ENCODE measurements at regions not wholly inside any gene's neighbourhood (a gene's known extent, or its start where the extent isn't known, plus 50 kb on each side); places are given as distances from the start of the nearest gene placed in this dataset.

DNA sequence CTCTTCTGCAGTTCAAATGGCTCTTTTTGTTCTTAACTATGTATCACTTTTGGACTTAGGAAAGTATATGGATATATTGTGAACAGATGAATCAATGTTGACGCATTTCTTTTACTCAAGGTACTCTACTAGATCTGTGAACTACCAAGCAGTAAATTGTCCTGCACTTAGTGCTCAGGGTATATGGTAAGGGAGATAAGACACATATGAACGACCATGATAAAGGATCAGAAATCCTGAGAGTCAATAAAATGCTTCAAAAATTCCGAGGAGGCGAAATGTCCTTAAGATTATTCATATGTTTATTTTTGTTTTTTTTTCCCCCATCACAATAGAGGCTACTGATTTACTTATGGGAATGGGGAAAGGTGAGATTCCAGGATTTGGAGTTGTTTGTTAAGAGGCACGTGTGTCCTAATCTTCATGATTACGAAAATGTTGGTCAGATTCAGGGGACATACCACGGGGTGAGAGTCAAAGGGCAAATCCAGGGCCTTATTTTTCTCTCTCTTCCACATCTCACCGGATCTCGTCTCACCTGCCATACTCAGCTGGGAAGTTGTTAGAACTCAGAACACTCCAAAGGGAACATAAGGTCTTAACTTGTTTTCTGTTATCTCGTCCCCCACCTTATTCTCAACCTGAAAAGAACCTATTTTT, 475.1 kb upstream of the TBL1XR1 start:
- DNase-seq, result no peak
- no peak overlapping the region for H3K4me3 ChIP-seq (ENCODE audit: low read depth, low read length)
- peaks cover 4% of the 10 kb centered on the region; the same call in 1 of the 2 replicates for H3K4me1 ChIP-seq
- H3K27me3 ChIP-seq, result no peaks in the 10 kb centered on the region
- TF ChIP-seq, protein P1, sequence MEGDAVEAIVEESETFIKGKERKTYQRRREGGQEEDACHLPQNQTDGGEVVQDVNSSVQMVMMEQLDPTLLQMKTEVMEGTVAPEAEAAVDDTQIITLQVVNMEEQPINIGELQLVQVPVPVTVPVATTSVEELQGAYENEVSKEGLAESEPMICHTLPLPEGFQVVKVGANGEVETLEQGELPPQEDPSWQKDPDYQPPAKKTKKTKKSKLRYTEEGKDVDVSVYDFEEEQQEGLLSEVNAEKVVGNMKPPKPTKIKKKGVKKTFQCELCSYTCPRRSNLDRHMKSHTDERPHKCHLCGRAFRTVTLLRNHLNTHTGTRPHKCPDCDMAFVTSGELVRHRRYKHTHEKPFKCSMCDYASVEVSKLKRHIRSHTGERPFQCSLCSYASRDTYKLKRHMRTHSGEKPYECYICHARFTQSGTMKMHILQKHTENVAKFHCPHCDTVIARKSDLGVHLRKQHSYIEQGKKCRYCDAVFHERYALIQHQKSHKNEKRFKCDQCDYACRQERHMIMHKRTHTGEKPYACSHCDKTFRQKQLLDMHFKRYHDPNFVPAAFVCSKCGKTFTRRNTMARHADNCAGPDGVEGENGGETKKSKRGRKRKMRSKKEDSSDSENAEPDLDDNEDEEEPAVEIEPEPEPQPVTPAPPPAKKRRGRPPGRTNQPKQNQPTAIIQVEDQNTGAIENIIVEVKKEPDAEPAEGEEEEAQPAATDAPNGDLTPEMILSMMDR (IDR thresholded peaks at IDR 0.05; ENCODE audit: low read depth, low read length), result no peak
- no peaks in the 10 kb centered on the region for H3K36me3 ChIP-seq
- no peaks in the 10 kb centered on the region for H3K9me3 ChIP-seq

DNA sequence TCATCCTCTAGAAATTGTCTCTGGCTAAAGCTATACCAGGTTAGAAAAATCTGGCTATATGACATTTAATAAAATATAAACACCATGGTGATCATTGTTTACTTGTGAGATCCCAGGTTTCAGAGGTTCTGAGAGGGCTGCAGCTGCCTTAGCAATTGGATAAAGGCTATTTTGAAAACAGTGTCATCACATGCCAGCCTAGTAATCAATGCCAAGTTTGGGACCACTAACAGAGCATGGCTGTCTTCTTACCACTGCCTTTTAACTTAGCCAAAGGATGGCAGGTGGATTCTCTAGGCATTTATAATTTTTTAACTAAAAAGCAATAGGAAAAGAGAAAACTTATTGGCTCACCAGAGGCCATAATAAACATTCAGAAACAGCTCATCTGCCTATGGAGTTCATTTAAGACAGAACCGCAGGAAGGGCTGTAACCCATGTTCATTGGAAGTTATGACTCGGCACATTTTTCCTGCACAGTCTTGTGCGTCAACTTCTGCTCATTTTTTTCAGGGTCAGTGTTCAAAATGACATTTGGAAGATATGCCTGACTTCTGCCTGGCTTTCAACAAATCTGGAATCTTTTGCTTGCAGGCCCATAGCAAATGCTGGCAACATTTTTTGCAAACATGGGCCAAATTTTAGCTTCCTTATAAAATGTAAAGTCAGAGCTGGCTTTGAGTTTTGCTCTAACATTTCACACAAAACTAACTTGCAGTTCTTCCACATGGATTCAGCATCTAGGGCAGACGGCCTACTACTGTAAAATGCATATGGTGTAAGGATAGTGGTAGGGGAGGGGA, 476.0 kb upstream of the TBL1XR1 start:
- Histone ChIP-seq H3K4me1 (peaks cover 4% of the 10 kb centered on the region; the same call in 1 of the 2 replicates), H3K4me3 (ENCODE audit: low read depth, low read length) (no peak overlapping the region), H3K9me3 (no peaks in the 10 kb centered on the region), H3K36me3 (no peaks in the 10 kb centered on the region), H3K27me3 (no peaks in the 10 kb centered on the region)
- TF ChIP-seq, protein P1 (IDR thresholded peaks at IDR 0.05; ENCODE audit: low read depth, low read length), result no peak
- no peak for DNase-seq

DNA sequence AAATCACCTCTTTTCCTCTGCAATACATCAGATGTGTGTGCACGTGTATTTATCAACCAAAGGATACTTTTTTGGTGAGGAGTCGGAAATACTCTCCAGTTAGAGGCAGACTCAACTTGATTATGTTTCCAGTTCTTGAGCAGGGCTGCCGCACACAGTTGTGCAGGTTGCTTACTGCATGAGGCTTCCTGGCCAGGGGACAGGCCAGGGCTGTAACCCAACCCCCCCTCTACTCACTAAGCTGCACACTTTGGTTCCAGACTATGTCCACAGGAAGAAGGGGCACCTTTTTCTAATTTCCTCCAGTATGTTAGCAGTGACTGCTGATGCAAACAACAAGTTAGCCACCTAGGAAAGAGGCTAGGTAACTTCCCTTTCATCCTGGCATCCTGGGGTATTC, 476.9 kb upstream of the TBL1XR1 start:
- TF ChIP-seq, protein P1 (IDR thresholded peaks at IDR 0.05; ENCODE audit: low read depth, low read length), result no peak
- peaks cover 10% of the 10 kb centered on the region for H3K4me1 ChIP-seq
- no peaks in the 10 kb centered on the region for H3K9me3 ChIP-seq
- no peak overlapping the region for H3K4me3 ChIP-seq (ENCODE audit: low read depth, low read length)
- H3K36me3 ChIP-seq, result no peaks in the 10 kb centered on the region
- no peaks in the 10 kb centered on the region for H3K27me3 ChIP-seq
- DNase-seq, result no peak

DNA sequence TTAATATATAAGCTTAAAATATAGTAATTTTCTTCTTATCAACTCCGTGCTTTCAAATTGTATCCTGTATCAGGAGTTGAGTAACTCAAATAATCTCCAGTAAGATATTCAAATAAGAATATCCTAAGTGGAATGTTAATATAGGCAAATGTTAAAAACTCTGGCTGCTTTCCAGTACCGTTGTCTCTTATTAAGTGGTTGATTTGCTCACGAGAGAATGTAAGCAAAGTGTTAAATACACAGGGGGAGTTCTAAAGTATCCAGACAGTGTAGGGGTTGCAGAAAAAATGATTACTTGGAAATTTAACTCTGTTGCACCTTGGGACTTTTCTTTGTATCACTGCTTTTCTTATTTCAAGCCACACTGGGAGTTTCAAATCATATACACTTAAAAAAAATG, 478.9 kb upstream of the TBL1XR1 start:
- Histone ChIP-seq H3K4me3 (ENCODE audit: low read depth, low read length) (no peak overlapping the region), H3K36me3 (no peaks in the 10 kb centered on the region), H3K27me3 (no peaks in the 10 kb centered on the region), H3K4me1 (peaks cover 24% of the 10 kb centered on the region), H3K9me3 (no peaks in the 10 kb centered on the region)
- DNase-seq, result no peak
- TF ChIP-seq, protein P1 (IDR thresholded peaks at IDR 0.05; ENCODE audit: low read depth, low read length), result no peak

DNA sequence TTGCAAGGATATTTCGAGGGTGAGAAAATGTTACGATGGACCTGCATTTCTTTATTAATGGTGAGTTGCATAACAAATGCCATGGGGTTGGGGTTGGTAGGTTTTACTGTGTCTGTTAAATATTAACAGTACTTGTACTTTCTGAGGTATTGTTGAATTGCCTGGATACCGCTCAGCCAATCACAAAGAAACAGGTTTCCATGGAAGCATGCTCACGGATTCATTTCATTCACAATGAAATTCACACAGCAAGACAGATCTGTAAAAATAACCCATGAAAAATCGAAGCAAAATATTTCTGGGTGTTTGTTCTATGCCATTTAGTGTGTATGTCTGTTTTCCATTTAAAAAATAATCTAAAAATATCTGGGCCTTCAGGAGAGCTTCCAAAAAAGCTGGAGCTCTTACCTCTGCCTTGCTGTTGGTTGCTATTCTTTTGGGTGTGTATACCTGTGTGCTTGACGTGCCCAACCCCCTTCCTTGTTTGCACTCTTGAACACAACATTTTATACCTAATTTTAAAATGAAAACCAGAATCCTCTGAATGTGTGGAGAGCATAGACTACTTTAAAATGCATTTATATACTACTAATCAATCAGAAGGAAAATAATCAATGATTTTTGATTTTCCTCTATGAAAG, 479.8 kb upstream of the TBL1XR1 start:
- no peaks in the 10 kb centered on the region for H3K27me3 ChIP-seq
- peaks cover 24% of the 10 kb centered on the region for H3K4me1 ChIP-seq
- TF ChIP-seq, protein P1 (IDR thresholded peaks at IDR 0.05; ENCODE audit: low read depth, low read length), result no peak
- H3K4me3 ChIP-seq (ENCODE audit: low read depth, low read length), result no peak overlapping the region
- DNase-seq, result no peak
- no peaks in the 10 kb centered on the region for H3K9me3 ChIP-seq
- no peaks in the 10 kb centered on the region for H3K36me3 ChIP-seq

All from BE2C (cell line).